Retinal pigment epithelial cell (primary cell): ENCODE measurements at regions not wholly inside any gene's neighbourhood (a gene's known extent, or its start where the extent isn't known, plus 50 kb on each side); places are given as distances from the start of the nearest gene placed in this dataset.

ENCODE experiments used
- DNase-seq: peaks from one replicate; pipeline ENCODE4 v3.0.0-alpha.2; 2010; ENCODE audit warnings: low read depth
- H3K4me3 ChIP-seq: 2 replicates; pipeline ENCODE4 v1.5.1; 2011; ENCODE audit warnings: mild to moderate bottlenecking, low read length, control low read depth, moderate library complexity
- TF ChIP-seq, protein P1 (sequence below): conservative IDR thresholded peaks from 2 replicates; pipeline ENCODE4 v1.5.1; 2011; ENCODE audit warnings: low read depth, low read length, control low read depth, inconsistent platforms

DNA sequence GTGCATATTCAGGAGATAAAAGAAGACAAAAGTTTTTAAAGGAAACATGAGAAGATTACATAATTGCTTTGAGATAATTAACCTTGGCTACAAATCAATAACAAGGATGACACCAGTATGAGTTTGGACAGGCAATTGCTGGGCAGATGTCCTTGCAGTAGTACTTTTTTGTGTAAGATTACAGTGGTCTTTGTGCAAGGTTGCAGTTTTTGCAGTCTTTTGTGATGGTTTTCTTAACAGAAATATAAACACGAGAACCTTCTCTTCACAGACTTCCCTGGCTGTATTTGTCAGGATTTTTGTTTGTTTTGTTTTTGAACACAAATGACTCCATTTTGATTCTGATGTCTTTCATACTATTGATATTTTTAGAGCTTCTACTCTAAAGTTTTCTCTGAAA, 128.3 kb upstream of the ALCAM start:
- TF ChIP-seq, protein P1, sequence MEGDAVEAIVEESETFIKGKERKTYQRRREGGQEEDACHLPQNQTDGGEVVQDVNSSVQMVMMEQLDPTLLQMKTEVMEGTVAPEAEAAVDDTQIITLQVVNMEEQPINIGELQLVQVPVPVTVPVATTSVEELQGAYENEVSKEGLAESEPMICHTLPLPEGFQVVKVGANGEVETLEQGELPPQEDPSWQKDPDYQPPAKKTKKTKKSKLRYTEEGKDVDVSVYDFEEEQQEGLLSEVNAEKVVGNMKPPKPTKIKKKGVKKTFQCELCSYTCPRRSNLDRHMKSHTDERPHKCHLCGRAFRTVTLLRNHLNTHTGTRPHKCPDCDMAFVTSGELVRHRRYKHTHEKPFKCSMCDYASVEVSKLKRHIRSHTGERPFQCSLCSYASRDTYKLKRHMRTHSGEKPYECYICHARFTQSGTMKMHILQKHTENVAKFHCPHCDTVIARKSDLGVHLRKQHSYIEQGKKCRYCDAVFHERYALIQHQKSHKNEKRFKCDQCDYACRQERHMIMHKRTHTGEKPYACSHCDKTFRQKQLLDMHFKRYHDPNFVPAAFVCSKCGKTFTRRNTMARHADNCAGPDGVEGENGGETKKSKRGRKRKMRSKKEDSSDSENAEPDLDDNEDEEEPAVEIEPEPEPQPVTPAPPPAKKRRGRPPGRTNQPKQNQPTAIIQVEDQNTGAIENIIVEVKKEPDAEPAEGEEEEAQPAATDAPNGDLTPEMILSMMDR = no peak
- H3K4me3 ChIP-seq = no peak overlapping the region
- no peak for DNase-seq

DNA sequence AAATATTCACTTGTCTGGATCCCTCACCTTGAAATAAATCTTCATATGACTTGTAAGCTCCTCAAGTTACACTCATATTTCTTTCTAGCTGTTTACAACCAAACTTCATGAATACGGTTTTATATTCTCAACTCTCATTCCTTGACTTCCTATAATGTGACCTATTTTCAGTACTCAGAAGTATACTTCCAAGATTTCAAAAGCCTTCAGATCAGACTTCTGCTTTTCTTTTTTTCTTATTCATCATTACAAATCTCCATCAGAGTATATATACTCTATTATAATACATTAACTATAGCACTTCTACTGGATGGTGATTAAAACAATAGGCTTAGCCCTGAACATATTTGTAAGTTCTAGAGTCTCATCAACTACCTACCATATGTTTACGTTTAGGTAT, 123.6 kb upstream of the ALCAM start:
- no peak overlapping the region for H3K4me3 ChIP-seq
- DNase-seq = no peak
- TF ChIP-seq, protein P1 = no peak

DNA sequence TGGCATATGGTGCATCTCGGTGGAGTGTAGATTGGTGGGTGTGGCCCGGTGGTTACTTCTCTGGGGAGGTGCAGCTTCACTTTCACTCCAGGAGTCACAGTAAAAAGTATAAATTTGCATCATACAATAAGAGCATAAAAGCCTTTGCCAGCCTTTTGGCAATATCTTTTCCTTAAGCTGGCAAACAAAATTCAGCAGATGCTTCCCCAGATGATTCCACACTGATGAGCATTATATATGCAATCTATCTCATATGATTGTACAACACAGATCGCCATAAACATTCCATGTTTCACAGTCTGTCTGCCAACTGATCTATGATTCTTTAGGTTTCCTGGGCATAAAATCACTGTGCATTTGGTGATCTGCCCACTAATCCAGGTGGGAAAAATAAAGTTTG, 120.2 kb upstream of the ALCAM start:
- no peak overlapping the region for H3K4me3 ChIP-seq
- DNase-seq = no peak
- TF ChIP-seq, protein P1 = no peak

DNA sequence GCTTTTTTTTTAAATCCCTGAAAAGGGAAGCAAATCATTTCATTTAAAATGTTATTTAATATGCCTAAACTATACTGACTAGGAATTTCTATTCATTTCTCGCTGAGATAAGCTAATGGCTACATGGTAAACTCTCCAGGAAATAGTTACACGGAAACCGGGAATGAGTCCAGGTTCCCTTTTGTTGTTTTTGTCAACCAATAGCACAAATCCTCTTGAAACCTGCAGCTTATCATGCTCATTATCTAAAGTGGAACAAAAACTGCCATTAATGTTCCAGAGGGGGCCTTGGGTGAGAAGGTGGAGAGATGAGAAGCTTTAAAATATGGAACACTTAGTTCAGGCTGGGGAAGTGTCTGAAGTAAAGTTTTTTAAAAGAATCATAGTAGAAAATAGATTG, 113.5 kb upstream of the ALCAM start:
- TF ChIP-seq, protein P1 = no peak
- DNase-seq = peak; percentile 43

DNA sequence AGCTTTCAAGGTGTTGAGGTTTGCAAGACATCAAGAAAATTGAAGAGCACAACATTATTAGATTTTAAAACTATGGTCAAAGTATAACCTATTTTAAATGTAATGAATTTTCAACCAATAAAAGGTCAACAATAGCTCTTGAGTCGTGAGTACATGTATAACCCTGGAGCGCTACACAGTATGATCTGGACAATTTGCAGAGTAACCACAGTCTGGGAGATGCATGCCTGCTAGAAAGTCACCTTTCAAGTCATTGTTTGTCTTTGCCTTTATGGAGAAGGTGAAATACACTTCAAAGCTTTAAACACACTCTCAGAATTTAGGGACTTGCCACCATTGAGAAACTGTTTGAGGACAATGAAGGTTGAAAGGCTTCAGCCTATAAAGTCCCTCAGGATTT, 112.6 kb upstream of the ALCAM start:
- H3K4me3 ChIP-seq = no peak overlapping the region
- DNase-seq = no peak
- TF ChIP-seq, protein P1 = no peak

More for the DNA sequence above, 113.5 kb upstream of the ALCAM start:
- H3K4me3 ChIP-seq = no peak overlapping the region

DNA sequence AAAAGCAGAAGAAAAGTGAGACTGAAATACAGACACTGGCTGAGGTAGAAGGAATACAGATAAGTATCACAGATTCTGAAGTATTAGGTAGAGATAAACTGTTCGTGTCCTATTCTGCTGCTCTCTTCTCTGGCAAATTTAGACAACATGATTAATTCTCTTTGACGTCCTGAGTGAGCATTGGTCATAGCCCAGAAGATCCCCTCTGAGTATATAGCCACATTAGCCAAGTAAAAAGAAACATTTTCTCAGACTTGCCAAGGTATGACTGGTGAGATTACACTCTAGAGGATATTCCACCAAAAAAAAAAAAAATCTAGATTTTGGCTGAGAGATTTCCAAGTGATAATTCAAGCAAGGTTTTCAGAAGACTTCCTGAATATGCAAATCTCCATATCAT, 111.4 kb upstream of the ALCAM start:
- TF ChIP-seq, protein P1 = no peak
- no peak overlapping the region for H3K4me3 ChIP-seq
- no peak for DNase-seq

DNA sequence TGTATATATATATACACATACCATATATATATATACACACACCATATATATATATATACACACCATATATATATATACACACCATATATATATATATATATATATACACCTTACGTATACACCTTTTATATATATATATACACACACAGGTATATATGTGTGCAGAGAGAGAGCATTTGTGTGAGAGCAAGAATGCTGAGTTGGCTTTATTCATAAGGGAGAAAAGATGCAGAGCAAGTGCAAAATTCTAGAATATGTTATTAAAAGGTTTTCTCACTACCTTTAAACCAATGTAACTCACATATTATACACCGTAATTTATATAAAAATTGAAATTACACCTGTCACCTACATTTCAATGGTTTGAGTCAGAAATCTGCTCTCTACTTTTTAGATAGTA, 107.2 kb upstream of the ALCAM start:
- no peak for DNase-seq
- TF ChIP-seq, protein P1 = no peak
- no peak overlapping the region for H3K4me3 ChIP-seq
